CD4-positive, alpha-beta T cell treated with Interleukin-17A for 1 hour (primary cell): ENCODE measurements at regions not wholly inside any gene's neighbourhood (a gene's known extent, or its start where the extent isn't known, plus 50 kb on each side); places are given as distances from the start of the nearest gene placed in this dataset.
"Not testable (repeated sequence)": the region's sequence is repeated elsewhere in the genome, so short reads cannot be mapped to it uniquely, and the experiment has no call there.

Experiments used
- DNase-seq: peaks from one replicate; pipeline ENCODE4 v3.0.0-alpha.2; 2020

GRCh38 chr6:144786825-144787224 lies 501.7 kb downstream of the UTRN start:
- no peak for DNase-seq

- DNase-seq: no peak
Measured at GRCh38 chr6:144793744-144794143, 508.6 kb downstream of the UTRN start.

GRCh38 chr6:144795022-144795421 lies 509.9 kb downstream of the UTRN start:
- DNase-seq: not testable (repeated sequence)

- no peak for DNase-seq
Measured at GRCh38 chr6:144796070-144796469, 510.9 kb downstream of the UTRN start.

GRCh38 chr6:144797881-144798589 lies 512.9 kb downstream of the UTRN start:
- DNase-seq: no peak

- no peak for DNase-seq
Measured at GRCh38 chr6:144804246-144804790, 519.2 kb downstream of the UTRN start.

- no peak for DNase-seq
Measured at GRCh38 chr6:144805049-144805448, 519.9 kb downstream of the UTRN start.

GRCh38 chr6:144806222-144806621 lies 521.1 kb downstream of the UTRN start:
- no peak for DNase-seq

- no peak for DNase-seq
Measured at GRCh38 chr6:144809120-144809519, 524.0 kb downstream of the UTRN start.

GRCh38 chr6:144809969-144810368 lies 524.8 kb downstream of the UTRN start:
- DNase-seq: no peak

GRCh38 chr6:144811140-144811539 lies 526.0 kb downstream of the UTRN start:
- no peak for DNase-seq

- DNase-seq: no peak
Measured at GRCh38 chr6:144816936-144817335, 531.8 kb downstream of the UTRN start.

GRCh38 chr6:144820270-144820669 lies 535.1 kb downstream of the UTRN start:
- no peak for DNase-seq

- no peak for DNase-seq
Measured at GRCh38 chr6:144823131-144823530, 538.0 kb downstream of the UTRN start.

GRCh38 chr6:144824018-144824417 lies 538.9 kb downstream of the UTRN start:
- DNase-seq: no peak

GRCh38 chr6:144834426-144835038 lies 549.4 kb downstream of the UTRN start:
- no peak for DNase-seq

- no peak for DNase-seq
Measured at GRCh38 chr6:144835322-144835973, 550.3 kb downstream of the UTRN start.

- DNase-seq: no peak
Measured at GRCh38 chr6:144840619-144841018, 555.5 kb downstream of the UTRN start.

- no peak for DNase-seq
Measured at GRCh38 chr6:144843701-144844100, 558.6 kb downstream of the UTRN start.

- no peak for DNase-seq
Measured at GRCh38 chr6:144844596-144844995, 559.5 kb downstream of the UTRN start.

GRCh38 chr6:144845186-144845585 lies 560.1 kb downstream of the UTRN start:
- DNase-seq: no peak

- no peak for DNase-seq
Measured at GRCh38 chr6:144847916-144848315, 562.8 kb downstream of the UTRN start.

- DNase-seq: no peak
Measured at GRCh38 chr6:144849920-144850319, 564.8 kb downstream of the UTRN start.

- DNase-seq: no peak
Measured at GRCh38 chr6:144853603-144854002, 568.5 kb downstream of the UTRN start.
